ENCODE measurements at regions not wholly inside any gene's neighbourhood (a gene's known extent, or its start where the extent isn't known, plus 50 kb on each side); places are given as distances from the start of the nearest gene placed in this dataset.

GRCh38 chr18:59767732-59768131, 70.5 kb upstream of the CCBE1 start:
- no peaks in the 10 kb centered on the region for H3K36me3 Mint-ChIP-seq
- H3K4me3 Mint-ChIP-seq = no peak overlapping the region
- ChIA-PET POLR2A (no interaction called here), CTCF (no interaction called here)
- TF ChIP-seq EMX1 (CRISPR knock-in tag; IDR thresholded peaks at IDR 0.05) (no peak), PREB (CRISPR knock-in tag; IDR thresholded peaks at IDR 0.05; ENCODE audit: borderline replicate concordance) (no peak)
- H3K27ac Mint-ChIP-seq = no peak overlapping the region
- DNase-seq (ENCODE audit: low spot score) (no peak), ATAC-seq (no peak)
- H3K4me1 Mint-ChIP-seq = no peaks in the 10 kb centered on the region
- H3K27me3 Mint-ChIP-seq (ENCODE audit: low read depth) = no peaks in the 10 kb centered on the region
- H3K9me3 Mint-ChIP-seq = peaks cover 12% of the 10 kb centered on the region

DNA sequence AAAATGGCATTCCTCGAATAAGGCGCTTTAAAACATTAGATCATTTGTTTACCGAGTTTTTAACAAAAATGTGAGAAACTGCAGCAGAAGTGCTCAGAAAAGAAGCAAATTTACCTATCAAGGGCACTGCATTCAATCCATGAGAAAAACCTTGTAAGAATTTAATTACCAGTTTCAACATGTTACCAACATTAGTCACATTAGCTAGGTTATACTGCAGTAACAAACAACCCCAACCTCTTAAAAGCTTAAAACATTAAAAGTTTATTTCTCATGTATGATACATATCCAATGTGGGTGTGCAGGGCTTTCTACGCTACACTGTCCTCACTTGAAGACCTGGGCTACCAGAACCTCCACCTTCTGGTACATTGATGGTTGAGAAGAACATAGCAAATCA, 68.1 kb upstream of the CCBE1 start:
- ChIA-PET POLR2A (no interaction called here), CTCF (interaction anchor here (1.6 kb wide), 1 partner anchor 68 kb away, joined by 4 read pairs; the partner anchor contains the start of gene CCBE1)
- TF ChIP-seq FOXJ3 (CRISPR knock-in tag; IDR thresholded peaks at IDR 0.05; ENCODE audit: borderline replicate concordance) = no peak
- TF ChIP-seq ATF3 (CRISPR knock-in tag; conservative IDR thresholded peaks at IDR 0.05) = no peak
- TF ChIP-seq KAT7 (CRISPR knock-in tag; IDR thresholded peaks at IDR 0.05; ENCODE audit: borderline replicate concordance) = no peak
- no peak for TF ChIP-seq ZNF121 (CRISPR knock-in tag; IDR thresholded peaks at IDR 0.05)
- TF ChIP-seq, protein P1, sequence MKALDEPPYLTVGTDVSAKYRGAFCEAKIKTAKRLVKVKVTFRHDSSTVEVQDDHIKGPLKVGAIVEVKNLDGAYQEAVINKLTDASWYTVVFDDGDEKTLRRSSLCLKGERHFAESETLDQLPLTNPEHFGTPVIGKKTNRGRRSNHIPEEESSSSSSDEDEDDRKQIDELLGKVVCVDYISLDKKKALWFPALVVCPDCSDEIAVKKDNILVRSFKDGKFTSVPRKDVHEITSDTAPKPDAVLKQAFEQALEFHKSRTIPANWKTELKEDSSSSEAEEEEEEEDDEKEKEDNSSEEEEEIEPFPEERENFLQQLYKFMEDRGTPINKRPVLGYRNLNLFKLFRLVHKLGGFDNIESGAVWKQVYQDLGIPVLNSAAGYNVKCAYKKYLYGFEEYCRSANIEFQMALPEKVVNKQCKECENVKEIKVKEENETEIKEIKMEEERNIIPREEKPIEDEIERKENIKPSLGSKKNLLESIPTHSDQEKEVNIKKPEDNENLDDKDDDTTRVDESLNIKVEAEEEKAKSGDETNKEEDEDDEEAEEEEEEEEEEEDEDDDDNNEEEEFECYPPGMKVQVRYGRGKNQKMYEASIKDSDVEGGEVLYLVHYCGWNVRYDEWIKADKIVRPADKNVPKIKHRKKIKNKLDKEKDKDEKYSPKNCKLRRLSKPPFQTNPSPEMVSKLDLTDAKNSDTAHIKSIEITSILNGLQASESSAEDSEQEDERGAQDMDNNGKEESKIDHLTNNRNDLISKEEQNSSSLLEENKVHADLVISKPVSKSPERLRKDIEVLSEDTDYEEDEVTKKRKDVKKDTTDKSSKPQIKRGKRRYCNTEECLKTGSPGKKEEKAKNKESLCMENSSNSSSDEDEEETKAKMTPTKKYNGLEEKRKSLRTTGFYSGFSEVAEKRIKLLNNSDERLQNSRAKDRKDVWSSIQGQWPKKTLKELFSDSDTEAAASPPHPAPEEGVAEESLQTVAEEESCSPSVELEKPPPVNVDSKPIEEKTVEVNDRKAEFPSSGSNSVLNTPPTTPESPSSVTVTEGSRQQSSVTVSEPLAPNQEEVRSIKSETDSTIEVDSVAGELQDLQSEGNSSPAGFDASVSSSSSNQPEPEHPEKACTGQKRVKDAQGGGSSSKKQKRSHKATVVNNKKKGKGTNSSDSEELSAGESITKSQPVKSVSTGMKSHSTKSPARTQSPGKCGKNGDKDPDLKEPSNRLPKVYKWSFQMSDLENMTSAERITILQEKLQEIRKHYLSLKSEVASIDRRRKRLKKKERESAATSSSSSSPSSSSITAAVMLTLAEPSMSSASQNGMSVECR (CRISPR knock-in tag; IDR thresholded peaks at IDR 0.05; ENCODE audit: borderline replicate concordance) = no peak
- TF ChIP-seq GTF2I (CRISPR knock-in tag; conservative IDR thresholded peaks at IDR 0.05) = no peak
- TF ChIP-seq FOXK1 (CRISPR knock-in tag; IDR thresholded peaks at IDR 0.05) = no peak
- no peak for TF ChIP-seq USF2 (CRISPR knock-in tag; IDR thresholded peaks at IDR 0.05)
- TF ChIP-seq GRHL2 (CRISPR knock-in tag; IDR thresholded peaks at IDR 0.05; ENCODE audit: insufficient replicate concordance, severe bottlenecking) = no peak
- TF ChIP-seq SMAD4 (CRISPR knock-in tag; IDR thresholded peaks at IDR 0.05) = no peak
- TF ChIP-seq ELF4 (CRISPR knock-in tag; IDR thresholded peaks at IDR 0.05; ENCODE audit: low read depth) = no peak
- TF ChIP-seq OVOL2 (CRISPR knock-in tag; IDR thresholded peaks at IDR 0.05; ENCODE audit: borderline replicate concordance) = no peak
- TF ChIP-seq ZNF232 (CRISPR knock-in tag; IDR thresholded peaks at IDR 0.05) = no peak
- TF ChIP-seq NFE2L1 (CRISPR knock-in tag; IDR thresholded peaks at IDR 0.05) = no peak
- DNase-seq (ENCODE audit: low spot score) (no peak), ATAC-seq (no peak)
- Mint-ChIP-seq H3K4me1 (no peaks in the 10 kb centered on the region), H3K9me3 (peaks cover 4% of the 10 kb centered on the region; the same call in 1 of the 2 replicates), H3K27me3 (ENCODE audit: low read depth) (no peaks in the 10 kb centered on the region), H3K27ac (no peak overlapping the region), H3K4me3 (no peak overlapping the region), H3K36me3 (no peaks in the 10 kb centered on the region)

DNA sequence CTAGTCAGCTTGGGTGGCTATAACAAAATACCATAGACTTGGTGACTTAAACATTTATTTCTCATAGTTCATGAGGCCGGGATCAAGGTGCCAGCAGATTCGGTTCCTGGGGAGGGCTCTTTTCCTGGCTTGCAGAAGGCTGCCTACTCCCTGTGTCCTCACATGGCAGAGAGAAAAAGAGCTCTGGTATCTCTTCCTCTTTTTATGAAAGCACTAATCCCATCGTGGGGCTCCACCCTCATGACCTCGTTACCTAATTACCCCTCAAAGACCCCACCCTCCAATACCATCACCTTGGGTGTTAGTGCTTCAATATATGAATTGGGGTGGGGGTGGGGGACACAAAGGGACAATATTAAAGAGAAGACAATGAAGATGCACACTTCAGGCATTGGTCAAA, 67.1 kb upstream of the CCBE1 start:
- TF ChIP-seq, protein P2, sequence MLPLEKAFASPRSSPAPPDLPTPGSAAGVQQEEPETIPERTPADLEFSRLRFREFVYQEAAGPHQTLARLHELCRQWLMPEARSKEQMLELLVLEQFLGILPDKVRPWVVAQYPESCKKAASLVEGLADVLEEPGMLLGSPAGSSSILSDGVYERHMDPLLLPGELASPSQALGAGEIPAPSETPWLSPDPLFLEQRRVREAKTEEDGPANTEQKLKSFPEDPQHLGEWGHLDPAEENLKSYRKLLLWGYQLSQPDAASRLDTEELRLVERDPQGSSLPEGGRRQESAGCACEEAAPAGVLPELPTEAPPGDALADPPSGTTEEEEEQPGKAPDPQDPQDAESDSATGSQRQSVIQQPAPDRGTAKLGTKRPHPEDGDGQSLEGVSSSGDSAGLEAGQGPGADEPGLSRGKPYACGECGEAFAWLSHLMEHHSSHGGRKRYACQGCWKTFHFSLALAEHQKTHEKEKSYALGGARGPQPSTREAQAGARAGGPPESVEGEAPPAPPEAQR (CRISPR knock-in tag; IDR thresholded peaks at IDR 0.05) = no peak
- TF ChIP-seq SP1 (CRISPR knock-in tag; conservative IDR thresholded peaks at IDR 0.05) (no peak), NR2C2 (CRISPR knock-in tag; IDR thresholded peaks at IDR 0.05) (no peak), ESRRA (CRISPR knock-in tag; IDR thresholded peaks at IDR 0.05; ENCODE audit: borderline replicate concordance) (no peak)
- TF ChIP-seq, protein P3, sequence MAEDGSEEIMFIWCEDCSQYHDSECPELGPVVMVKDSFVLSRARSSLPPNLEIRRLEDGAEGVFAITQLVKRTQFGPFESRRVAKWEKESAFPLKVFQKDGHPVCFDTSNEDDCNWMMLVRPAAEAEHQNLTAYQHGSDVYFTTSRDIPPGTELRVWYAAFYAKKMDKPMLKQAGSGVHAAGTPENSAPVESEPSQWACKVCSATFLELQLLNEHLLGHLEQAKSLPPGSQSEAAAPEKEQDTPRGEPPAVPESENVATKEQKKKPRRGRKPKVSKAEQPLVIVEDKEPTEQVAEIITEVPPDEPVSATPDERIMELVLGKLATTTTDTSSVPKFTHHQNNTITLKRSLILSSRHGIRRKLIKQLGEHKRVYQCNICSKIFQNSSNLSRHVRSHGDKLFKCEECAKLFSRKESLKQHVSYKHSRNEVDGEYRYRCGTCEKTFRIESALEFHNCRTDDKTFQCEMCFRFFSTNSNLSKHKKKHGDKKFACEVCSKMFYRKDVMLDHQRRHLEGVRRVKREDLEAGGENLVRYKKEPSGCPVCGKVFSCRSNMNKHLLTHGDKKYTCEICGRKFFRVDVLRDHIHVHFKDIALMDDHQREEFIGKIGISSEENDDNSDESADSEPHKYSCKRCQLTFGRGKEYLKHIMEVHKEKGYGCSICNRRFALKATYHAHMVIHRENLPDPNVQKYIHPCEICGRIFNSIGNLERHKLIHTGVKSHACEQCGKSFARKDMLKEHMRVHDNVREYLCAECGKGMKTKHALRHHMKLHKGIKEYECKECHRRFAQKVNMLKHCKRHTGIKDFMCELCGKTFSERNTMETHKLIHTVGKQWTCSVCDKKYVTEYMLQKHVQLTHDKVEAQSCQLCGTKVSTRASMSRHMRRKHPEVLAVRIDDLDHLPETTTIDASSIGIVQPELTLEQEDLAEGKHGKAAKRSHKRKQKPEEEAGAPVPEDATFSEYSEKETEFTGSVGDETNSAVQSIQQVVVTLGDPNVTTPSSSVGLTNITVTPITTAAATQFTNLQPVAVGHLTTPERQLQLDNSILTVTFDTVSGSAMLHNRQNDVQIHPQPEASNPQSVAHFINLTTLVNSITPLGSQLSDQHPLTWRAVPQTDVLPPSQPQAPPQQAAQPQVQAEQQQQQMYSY (CRISPR knock-in tag; IDR thresholded peaks at IDR 0.05) = no peak
- Mint-ChIP-seq H3K27me3 (ENCODE audit: low read depth) (no peaks in the 10 kb centered on the region), H3K36me3 (no peaks in the 10 kb centered on the region), H3K4me3 (no peak overlapping the region), H3K4me1 (no peaks in the 10 kb centered on the region), H3K9me3 (peaks cover 4% of the 10 kb centered on the region; the same call in 1 of the 2 replicates), H3K27ac (no peak overlapping the region)
- ChIA-PET CTCF (interaction anchor here (1.9 to 2.1 kb wide), 2 partner anchors 59 to 67 kb away, joined by 9 to 15 read pairs; partner anchors contain the start of gene CCBE1), POLR2A (no interaction called here)
- no peak for DNase-seq (ENCODE audit: low spot score)
- ATAC-seq = no peak
